ENCODE measurements at regions not wholly inside any gene's neighbourhood (a gene's known extent, or its start where the extent isn't known, plus 50 kb on each side); places are given as distances from the start of the nearest gene placed in this dataset.

GRCh38 chr18:23321996-23322395 lies 131.1 kb upstream of the RIOK3 start (continued):
- no peak for TF ChIP-seq NR2F1 (CRISPR knock-in tag; IDR thresholded peaks at IDR 0.05)
- no peak for TF ChIP-seq NCOA5 (CRISPR knock-in tag; IDR thresholded peaks at IDR 0.05)
- no peak for TF ChIP-seq ZNF33B (CRISPR knock-in tag; IDR thresholded peaks at IDR 0.05)

- ATAC-seq (no peak), DNase-seq (ENCODE audit: low spot score) (peak; percentile 7), FAIRE-seq (no peak)
- no peaks in the 10 kb centered on the region for H3K27me3 ChIP-seq (ENCODE audit: control insufficient read depth in 1 of 2, insufficient read depth in 2 of 2, low read length in 2 of 2)
- peaks cover 12% of the 10 kb centered on the region for H3K4me1 ChIP-seq (ENCODE audit: insufficient read depth, low read length)
- no peaks in the 10 kb centered on the region for H3K9me3 ChIP-seq (ENCODE audit: low read length)
- BruUV-seq (replicated peaks): no TSS peak
- no peak for TF ChIP-seq ZNF10 (CRISPR knock-in tag; IDR thresholded peaks at IDR 0.05; ENCODE audit: borderline replicate concordance, low read depth)
- TF ChIP-seq, protein P1, sequence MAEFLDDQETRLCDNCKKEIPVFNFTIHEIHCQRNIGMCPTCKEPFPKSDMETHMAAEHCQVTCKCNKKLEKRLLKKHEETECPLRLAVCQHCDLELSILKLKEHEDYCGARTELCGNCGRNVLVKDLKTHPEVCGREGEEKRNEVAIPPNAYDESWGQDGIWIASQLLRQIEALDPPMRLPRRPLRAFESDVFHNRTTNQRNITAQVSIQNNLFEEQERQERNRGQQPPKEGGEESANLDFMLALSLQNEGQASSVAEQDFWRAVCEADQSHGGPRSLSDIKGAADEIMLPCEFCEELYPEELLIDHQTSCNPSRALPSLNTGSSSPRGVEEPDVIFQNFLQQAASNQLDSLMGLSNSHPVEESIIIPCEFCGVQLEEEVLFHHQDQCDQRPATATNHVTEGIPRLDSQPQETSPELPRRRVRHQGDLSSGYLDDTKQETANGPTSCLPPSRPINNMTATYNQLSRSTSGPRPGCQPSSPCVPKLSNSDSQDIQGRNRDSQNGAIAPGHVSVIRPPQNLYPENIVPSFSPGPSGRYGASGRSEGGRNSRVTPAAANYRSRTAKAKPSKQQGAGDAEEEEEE (CRISPR knock-in tag; IDR thresholded peaks at IDR 0.05; ENCODE audit: borderline replicate concordance): no peak
- TF ChIP-seq, protein P2, sequence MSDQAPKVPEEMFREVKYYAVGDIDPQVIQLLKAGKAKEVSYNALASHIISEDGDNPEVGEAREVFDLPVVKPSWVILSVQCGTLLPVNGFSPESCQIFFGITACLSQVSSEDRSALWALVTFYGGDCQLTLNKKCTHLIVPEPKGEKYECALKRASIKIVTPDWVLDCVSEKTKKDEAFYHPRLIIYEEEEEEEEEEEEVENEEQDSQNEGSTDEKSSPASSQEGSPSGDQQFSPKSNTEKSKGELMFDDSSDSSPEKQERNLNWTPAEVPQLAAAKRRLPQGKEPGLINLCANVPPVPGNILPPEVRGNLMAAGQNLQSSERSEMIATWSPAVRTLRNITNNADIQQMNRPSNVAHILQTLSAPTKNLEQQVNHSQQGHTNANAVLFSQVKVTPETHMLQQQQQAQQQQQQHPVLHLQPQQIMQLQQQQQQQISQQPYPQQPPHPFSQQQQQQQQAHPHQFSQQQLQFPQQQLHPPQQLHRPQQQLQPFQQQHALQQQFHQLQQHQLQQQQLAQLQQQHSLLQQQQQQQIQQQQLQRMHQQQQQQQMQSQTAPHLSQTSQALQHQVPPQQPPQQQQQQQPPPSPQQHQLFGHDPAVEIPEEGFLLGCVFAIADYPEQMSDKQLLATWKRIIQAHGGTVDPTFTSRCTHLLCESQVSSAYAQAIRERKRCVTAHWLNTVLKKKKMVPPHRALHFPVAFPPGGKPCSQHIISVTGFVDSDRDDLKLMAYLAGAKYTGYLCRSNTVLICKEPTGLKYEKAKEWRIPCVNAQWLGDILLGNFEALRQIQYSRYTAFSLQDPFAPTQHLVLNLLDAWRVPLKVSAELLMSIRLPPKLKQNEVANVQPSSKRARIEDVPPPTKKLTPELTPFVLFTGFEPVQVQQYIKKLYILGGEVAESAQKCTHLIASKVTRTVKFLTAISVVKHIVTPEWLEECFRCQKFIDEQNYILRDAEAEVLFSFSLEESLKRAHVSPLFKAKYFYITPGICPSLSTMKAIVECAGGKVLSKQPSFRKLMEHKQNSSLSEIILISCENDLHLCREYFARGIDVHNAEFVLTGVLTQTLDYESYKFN (CRISPR knock-in tag; conservative IDR thresholded peaks at IDR 0.05): 0 out of 2 replicates have a peak, but pooled peaks have one; percentile 18
- CTCF ChIA-PET (ENCODE audit: low intra/inter-chr PET ratio, low total read pairs): no interaction called here
- no peak overlapping the region for H3K4me3 ChIP-seq (replicated peaks in 1 of 3; ENCODE audit: insufficient read depth in 1 of 3, low read depth in 2 of 3, low read length in 3 of 3)
- intact Hi-C loops (cut with micrococcal nuclease; ENCODE audit: unreplicated experiment) (no loop called here), in situ Hi-C loops (cut with HindIII; ENCODE audit: extremely low pct_ligation_motif_present, low pct_unique_long_range_greater_than_20kb) (no loop called here)
- no peak overlapping the region for H3K4me2 ChIP-seq (ENCODE audit: low read depth, low read length)
- no peaks in the 10 kb centered on the region for H3K79me2 ChIP-seq (ENCODE audit: insufficient read depth, low read length)
- H3K9ac ChIP-seq (ENCODE audit: insufficient read depth, low read depth, low read length): no peak overlapping the region
- H4K20me1 ChIP-seq (ENCODE audit: insufficient read depth, low read length): no peaks in the 10 kb centered on the region
- H3K36me3 ChIP-seq (replicated peaks in 1 of 2; ENCODE audit: control insufficient read depth in 1 of 2, insufficient read depth in 2 of 2, low read length in 2 of 2): no peaks in the 10 kb centered on the region
- no peak overlapping the region for H3K27ac ChIP-seq (ENCODE audit: extremely low read length, insufficient read depth, low read length)
- WGBS (ENCODE audit: low lambda C conversion rate): 89% methylated on average over 11 of the region's 11 CpGs
- no peak overlapping the region for H2AFZ ChIP-seq (ENCODE audit: low read length)
- POLR2A ChIA-PET: no interaction called here
Observed at GRCh38 chr18:23324056-23324811, 128.9 kb upstream of the RIOK3 start.
